ENCODE measurements at regions not wholly inside any gene's neighbourhood (a gene's known extent, or its start where the extent isn't known, plus 50 kb on each side); places are given as distances from the start of the nearest gene placed in this dataset.
A peak's percentile ranks its signal among the peaks of the same experiment; 100 is the strongest.

DNA sequence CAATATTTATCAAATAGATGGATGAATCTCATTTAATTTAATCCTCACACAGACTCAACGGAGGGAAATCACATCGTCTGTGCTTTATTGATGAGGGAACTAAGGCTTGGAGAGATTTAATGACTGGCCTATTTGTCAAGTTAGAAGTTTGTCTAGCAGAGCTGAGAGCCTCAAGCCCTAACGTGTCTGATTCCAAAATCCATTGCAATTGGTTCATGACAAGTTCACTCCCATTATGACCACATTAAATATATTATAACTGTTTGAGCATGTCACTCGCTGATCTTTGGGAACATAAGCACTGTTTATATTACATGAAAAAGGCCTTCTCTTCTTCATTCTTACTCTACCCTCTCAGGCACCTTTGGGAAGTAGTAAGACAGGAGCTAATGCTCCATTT, 89.4 kb upstream of the SIRPA start:
- Mint-ChIP-seq H3K4me3 (no peak overlapping the region), H3K4me1 (ENCODE audit: unreplicated experiment) (peaks cover 10% of the 10 kb centered on the region), H3K27ac (no peak overlapping the region), H3K27me3 (peaks cover 61% of the 10 kb centered on the region), H3K36me3 (no peaks in the 10 kb centered on the region), H3K9me3 (no peaks in the 10 kb centered on the region)
- no peak for DNase-seq (ENCODE audit: extremely low spot score, unreplicated experiment)
- TF ChIP-seq, protein P1, sequence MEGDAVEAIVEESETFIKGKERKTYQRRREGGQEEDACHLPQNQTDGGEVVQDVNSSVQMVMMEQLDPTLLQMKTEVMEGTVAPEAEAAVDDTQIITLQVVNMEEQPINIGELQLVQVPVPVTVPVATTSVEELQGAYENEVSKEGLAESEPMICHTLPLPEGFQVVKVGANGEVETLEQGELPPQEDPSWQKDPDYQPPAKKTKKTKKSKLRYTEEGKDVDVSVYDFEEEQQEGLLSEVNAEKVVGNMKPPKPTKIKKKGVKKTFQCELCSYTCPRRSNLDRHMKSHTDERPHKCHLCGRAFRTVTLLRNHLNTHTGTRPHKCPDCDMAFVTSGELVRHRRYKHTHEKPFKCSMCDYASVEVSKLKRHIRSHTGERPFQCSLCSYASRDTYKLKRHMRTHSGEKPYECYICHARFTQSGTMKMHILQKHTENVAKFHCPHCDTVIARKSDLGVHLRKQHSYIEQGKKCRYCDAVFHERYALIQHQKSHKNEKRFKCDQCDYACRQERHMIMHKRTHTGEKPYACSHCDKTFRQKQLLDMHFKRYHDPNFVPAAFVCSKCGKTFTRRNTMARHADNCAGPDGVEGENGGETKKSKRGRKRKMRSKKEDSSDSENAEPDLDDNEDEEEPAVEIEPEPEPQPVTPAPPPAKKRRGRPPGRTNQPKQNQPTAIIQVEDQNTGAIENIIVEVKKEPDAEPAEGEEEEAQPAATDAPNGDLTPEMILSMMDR (conservative IDR thresholded peaks at IDR 0.05): no peak

DNA sequence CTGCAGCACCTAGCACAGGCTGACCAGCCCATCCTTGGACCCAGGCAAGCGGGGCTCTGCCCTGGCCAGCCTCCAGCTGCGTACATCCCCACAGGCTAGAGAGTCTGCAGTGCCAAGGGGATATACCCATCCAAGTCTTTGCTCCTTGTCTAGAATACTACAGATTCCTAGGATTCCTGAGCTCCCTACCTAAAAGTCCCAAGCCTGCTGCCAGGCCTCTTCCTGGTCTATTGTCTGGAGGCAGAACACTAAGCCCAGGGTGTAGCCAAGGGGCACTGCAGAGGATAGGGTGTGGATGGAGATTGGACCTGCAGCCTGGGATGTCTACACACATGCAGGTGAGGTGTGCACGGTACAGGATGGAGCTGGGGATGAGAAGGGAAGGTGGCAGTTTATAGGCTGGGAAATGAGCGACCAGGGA, 90.0 kb upstream of the SIRPA start:
- Mint-ChIP-seq H3K9me3 (no peaks in the 10 kb centered on the region), H3K4me1 (ENCODE audit: unreplicated experiment) (peaks cover 10% of the 10 kb centered on the region), H3K4me3 (no peak overlapping the region), H3K27me3 (peaks cover 64% of the 10 kb centered on the region), H3K36me3 (no peaks in the 10 kb centered on the region), H3K27ac (no peak overlapping the region)
- DNase-seq (ENCODE audit: extremely low spot score, unreplicated experiment): peak; percentile 45
- TF ChIP-seq, protein P1 (conservative IDR thresholded peaks at IDR 0.05): no peak

DNA sequence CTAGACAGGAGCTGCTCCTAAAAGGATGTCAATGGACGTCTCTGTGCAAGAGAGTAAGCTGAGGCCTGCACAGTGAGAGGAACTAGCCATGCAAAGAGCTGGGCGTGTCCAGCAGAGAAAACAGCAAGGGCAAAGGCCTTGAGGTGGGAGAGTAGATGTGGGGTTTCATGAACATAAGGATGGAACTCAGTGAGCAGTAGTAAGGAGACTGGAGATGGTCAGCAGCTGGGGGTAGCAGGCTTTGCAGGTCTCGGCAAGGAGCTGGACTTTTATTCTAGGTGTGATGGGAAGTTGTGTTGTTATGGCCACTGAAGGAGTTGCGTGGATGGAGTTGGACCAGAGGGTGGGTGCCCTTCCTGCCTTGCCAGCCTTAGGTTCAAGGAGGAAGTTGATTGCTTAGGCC, 90.7 kb upstream of the SIRPA start:
- Mint-ChIP-seq H3K4me1 (ENCODE audit: unreplicated experiment) (peaks cover 10% of the 10 kb centered on the region), H3K36me3 (no peaks in the 10 kb centered on the region), H3K27ac (peak overlapping the region; percentile 52), H3K27me3 (peaks cover 64% of the 10 kb centered on the region), H3K9me3 (no peaks in the 10 kb centered on the region), H3K4me3 (peak overlapping the region; percentile 14)
- DNase-seq (ENCODE audit: extremely low spot score, unreplicated experiment): peak; percentile 27
- TF ChIP-seq, protein P1 (conservative IDR thresholded peaks at IDR 0.05): no peak

DNA sequence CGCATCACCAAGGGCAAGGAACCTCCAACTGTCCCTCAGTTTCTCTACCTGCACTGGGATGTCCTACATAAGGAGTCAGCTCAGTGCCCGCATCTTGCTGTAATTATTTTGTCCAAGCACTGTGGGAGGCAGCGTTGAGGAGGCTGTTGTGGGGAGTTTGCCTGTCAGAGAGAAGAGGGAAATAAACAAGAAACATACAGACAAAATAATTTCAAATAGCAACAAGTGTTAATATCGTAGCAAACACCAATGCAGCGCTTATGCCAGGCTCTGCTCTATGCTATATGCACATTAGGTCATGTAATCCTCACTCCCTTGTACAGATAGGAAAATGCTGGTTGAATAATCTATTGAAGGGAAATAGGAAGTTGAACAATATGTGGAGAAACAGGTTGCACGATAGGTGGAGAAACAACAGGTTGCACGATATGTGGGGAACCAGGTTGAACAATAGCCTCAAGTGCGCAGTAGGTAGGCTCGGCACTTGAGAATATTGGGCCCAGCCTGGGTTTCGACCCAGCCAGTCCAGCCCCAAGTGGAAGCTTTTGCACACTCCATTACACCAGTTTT, 91.2 kb upstream of the SIRPA start:
- H3K9me3 Mint-ChIP-seq: no peaks in the 10 kb centered on the region
- peaks cover 10% of the 10 kb centered on the region for H3K4me1 Mint-ChIP-seq (ENCODE audit: unreplicated experiment)
- H3K4me3 Mint-ChIP-seq: peak overlapping the region; percentile 81
- DNase-seq (ENCODE audit: extremely low spot score, unreplicated experiment): no peak
- no peaks in the 10 kb centered on the region for H3K36me3 Mint-ChIP-seq
- peak overlapping the region; percentile 52 for H3K27ac Mint-ChIP-seq
- peaks cover 59% of the 10 kb centered on the region for H3K27me3 Mint-ChIP-seq
- TF ChIP-seq, protein P1 (conservative IDR thresholded peaks at IDR 0.05): no peak

DNA sequence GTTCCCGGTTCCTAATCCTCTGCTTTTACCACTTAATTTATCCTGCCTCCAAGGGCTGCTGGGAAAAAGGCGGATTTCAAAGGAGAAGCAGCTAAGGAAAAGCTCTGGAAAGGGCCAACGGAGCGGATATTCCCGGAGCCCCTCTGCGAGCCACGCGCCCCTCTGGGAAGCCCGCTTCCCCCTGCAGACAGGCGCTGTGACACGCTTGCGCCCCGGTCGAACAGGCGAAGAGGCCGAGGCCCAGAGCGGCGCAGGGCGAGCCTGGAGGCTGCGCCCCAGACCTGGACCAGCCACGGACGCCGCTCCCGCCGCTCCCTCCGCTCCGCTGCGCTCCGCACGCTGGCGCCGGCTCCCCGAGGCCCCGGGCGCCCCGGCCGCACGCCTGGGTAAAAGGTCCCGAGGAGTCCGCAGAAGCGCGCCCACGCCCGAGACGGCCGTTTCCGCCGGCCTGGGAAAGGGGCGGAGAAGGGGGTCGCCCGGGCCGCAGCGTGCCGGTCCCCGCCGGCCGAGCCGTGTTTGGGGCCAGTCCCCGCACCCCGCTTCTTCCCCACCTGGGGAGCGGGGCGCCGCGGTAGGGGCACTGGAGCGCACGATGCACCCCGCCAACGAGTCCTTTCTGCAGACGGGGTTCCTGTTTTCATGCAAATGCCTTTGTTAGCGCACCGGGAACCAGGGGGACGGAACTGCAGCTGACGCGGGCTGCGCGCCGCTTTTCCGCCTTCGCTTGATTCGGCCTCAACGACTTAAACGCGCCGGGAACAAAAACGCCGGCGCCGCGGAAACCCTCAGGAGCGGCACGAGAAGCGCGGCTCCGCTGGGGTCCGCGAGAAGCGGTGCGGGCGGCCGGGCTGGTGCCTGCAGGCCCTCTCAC, 91.9 kb upstream of the SIRPA start:
- DNase-seq (ENCODE audit: extremely low spot score, unreplicated experiment): peak; percentile 72
- Mint-ChIP-seq H3K4me3 (peak overlapping the region; percentile 87), H3K4me1 (ENCODE audit: unreplicated experiment) (peaks cover 10% of the 10 kb centered on the region), H3K27me3 (peaks cover 63% of the 10 kb centered on the region), H3K27ac (peak overlapping the region; percentile 52), H3K36me3 (no peaks in the 10 kb centered on the region), H3K9me3 (no peaks in the 10 kb centered on the region)
- TF ChIP-seq, protein P1 (conservative IDR thresholded peaks at IDR 0.05): no peak

Data from type B pancreatic cell (in vitro differentiated cells).